ENCODE measurements at regions not wholly inside any gene's neighbourhood (a gene's known extent, or its start where the extent isn't known, plus 50 kb on each side); places are given as distances from the start of the nearest gene placed in this dataset.

- no peak overlapping the region for H3K4me3 ChIP-seq (ENCODE audit: low read depth, low read length)
- DNase-seq (ENCODE audit: low read depth): no peak
- TF ChIP-seq, protein P1, sequence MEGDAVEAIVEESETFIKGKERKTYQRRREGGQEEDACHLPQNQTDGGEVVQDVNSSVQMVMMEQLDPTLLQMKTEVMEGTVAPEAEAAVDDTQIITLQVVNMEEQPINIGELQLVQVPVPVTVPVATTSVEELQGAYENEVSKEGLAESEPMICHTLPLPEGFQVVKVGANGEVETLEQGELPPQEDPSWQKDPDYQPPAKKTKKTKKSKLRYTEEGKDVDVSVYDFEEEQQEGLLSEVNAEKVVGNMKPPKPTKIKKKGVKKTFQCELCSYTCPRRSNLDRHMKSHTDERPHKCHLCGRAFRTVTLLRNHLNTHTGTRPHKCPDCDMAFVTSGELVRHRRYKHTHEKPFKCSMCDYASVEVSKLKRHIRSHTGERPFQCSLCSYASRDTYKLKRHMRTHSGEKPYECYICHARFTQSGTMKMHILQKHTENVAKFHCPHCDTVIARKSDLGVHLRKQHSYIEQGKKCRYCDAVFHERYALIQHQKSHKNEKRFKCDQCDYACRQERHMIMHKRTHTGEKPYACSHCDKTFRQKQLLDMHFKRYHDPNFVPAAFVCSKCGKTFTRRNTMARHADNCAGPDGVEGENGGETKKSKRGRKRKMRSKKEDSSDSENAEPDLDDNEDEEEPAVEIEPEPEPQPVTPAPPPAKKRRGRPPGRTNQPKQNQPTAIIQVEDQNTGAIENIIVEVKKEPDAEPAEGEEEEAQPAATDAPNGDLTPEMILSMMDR (IDR thresholded peaks at IDR 0.05; ENCODE audit: insufficient read depth, low read depth, low read length, missing control alignments): no peak
Measured at GRCh38 chr2:188118431-188118830, 173.2 kb upstream of the GULP1 start.

GRCh38 chr2:188119112-188119838, 172.4 kb upstream of the GULP1 start:
- no peak for DNase-seq (ENCODE audit: low read depth)
- H3K4me3 ChIP-seq (ENCODE audit: low read depth, low read length): no peak overlapping the region
- TF ChIP-seq, protein P1 (IDR thresholded peaks at IDR 0.05; ENCODE audit: insufficient read depth, low read depth, low read length, missing control alignments): no peak

- no peak overlapping the region for H3K4me3 ChIP-seq (ENCODE audit: low read depth, low read length)
- TF ChIP-seq, protein P1 (IDR thresholded peaks at IDR 0.05; ENCODE audit: insufficient read depth, low read depth, low read length, missing control alignments): no peak
- DNase-seq (ENCODE audit: low read depth): no peak
Measured at GRCh38 chr2:188122985-188123384, 168.7 kb upstream of the GULP1 start.

- TF ChIP-seq, protein P1 (IDR thresholded peaks at IDR 0.05; ENCODE audit: insufficient read depth, low read depth, low read length, missing control alignments): no peak
- no peak for DNase-seq (ENCODE audit: low read depth)
- H3K4me3 ChIP-seq (ENCODE audit: low read depth, low read length): no peak overlapping the region
Measured at GRCh38 chr2:188129677-188130076, 162.0 kb upstream of the GULP1 start.

DNA sequence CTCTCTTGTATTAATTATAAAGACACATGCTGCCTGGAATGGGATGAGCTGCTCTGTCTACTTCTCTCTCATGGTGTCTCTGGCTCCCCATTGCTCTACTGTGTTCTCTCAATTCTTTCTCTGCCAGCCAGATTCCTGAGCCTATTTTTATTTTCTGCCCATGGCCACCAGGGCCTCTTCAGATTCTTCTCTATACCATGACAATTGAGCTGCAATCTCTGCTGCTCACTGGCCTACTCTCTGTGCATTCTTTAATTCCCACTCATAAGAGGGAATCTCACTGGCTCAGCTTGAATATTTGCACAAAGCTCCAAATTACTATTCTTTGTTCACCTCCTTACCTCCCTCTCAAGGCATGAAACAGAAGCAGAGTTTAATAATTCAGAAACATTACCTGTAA, 161.4 kb upstream of the GULP1 start:
- TF ChIP-seq, protein P1 (IDR thresholded peaks at IDR 0.05; ENCODE audit: insufficient read depth, low read depth, low read length, missing control alignments): no peak
- no peak overlapping the region for H3K4me3 ChIP-seq (ENCODE audit: low read depth, low read length)
- no peak for DNase-seq (ENCODE audit: low read depth)

DNA sequence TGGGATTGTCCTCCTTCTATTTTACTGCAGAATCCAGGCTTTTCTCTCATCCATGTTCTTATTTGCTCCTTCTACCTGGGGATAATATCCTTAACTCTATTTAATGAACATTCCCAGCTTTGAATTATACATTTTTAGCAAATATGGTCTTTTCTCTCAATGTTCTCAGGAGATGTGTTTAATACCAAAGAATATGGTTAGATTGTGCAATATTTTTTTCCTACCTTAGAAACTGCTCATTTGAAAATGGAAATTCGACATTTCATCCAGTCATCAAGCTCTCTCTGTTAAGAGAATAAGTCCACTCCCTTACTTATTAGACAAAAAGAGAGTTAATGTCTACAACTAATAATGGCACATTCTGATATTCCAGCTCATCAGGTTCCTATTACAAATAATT, 160.4 kb upstream of the GULP1 start:
- DNase-seq (ENCODE audit: low read depth): no peak
- H3K4me3 ChIP-seq (ENCODE audit: low read depth, low read length): no peak overlapping the region
- TF ChIP-seq, protein P1 (IDR thresholded peaks at IDR 0.05; ENCODE audit: insufficient read depth, low read depth, low read length, missing control alignments): no peak

DNA sequence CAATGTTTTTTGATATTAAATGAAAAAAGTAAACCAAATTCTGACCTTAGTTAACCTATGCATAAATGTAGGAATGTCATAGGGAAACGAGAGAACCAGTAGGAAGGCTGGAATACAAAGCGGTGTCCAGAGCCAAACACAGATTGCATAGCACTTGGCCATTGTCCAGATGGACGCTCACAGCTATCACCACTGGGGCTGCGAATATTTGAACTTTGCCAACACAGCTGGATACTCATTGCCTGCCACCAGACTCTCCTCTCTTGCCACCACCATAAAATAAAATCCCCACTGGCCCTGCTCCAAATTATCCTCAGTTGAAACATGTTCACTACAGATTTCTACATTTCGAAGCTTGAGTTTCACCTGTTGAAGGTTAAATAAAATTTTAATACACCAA, 159.3 kb upstream of the GULP1 start:
- DNase-seq (ENCODE audit: low read depth): no peak
- no peak overlapping the region for H3K4me3 ChIP-seq (ENCODE audit: low read depth, low read length)
- TF ChIP-seq, protein P1 (IDR thresholded peaks at IDR 0.05; ENCODE audit: insufficient read depth, low read depth, low read length, missing control alignments): no peak

All from GM12865 (cell line).